HepG2 (cell line): ENCODE measurements at regions not wholly inside any gene's neighbourhood (a gene's known extent, or its start where the extent isn't known, plus 50 kb on each side); places are given as distances from the start of the nearest gene placed in this dataset.

Source experiments
- ATAC-seq: fragments of 200-7000 bp; cut with Tn5 transposase; 3 replicates; pipeline ENCODE4 v1.9.1; 2020; ENCODE audit warnings: mild to moderate bottlenecking, moderate library complexity
- BruUV-seq: library from RNA; stranded (reverse); fragments of 400-500 nt; replicated peaks from 2 replicates; lab custom pipeline; 2021; lab: Mats Ljungman, UMichigan
- CTCF ChIA-PET: fragments of 300-600 bp; formaldehyde crosslinking; extraction: SDS; loops from one replicate; lab custom pipeline; 2021; ENCODE audit warnings: low total read pairs, inconsistent platforms, low intra/inter-chr PET ratio; lab: Yijun Ruan, JAX
- POLR2A ChIA-PET: fragments of 350-600 bp; sonication (Branson Sonifier 250); formaldehyde crosslinking; loops from one replicate; lab custom pipeline; 2020; ENCODE audit warnings: antibody characterized with exemption, inconsistent platforms; lab: Yijun Ruan, JAX
- DNase-seq: peaks from one replicate; pipeline ENCODE4 v3.0.0-alpha.2; 2015; ENCODE audit warnings: low spot score
- FAIRE-seq: peaks from 3 replicates; lab custom pipeline; 2011; peaks lifted over from hg19 to GRCh38; lab: Jason Lieb, UNC
- H2AFZ ChIP-seq: one replicate; pipeline ENCODE4 v1.6.1; 2011; ENCODE audit warnings: low read length, inconsistent platforms
- H3K27ac ChIP-seq: fragments of 300-600 bp; 3 replicates; pipeline ENCODE4 v1.8.0; 2011; ENCODE audit warnings: mixed run types, mild to moderate bottlenecking, mixed read lengths, low read length, inconsistent platforms; ENCODE audit not compliant: insufficient read depth; ENCODE audit errors: extremely low read length
- H3K27me3 ChIP-seq, 2 experiments: fragments of 200-600 bp in 1 of 2; 2 replicates in 1 of 2; 3 replicates in 1 of 2; pipeline versions ENCODE4 v1.6.0 to v1.8.0; 2011; ENCODE audit warnings: low read length in 2 of 2, mild to moderate bottlenecking in 2 of 2, moderate library complexity in 2 of 2, inconsistent platforms in 1 of 2; ENCODE audit not compliant: insufficient read depth in 2 of 2, control insufficient read depth in 1 of 2
- H3K36me3 ChIP-seq, 2 experiments: fragments of 200-600 bp in 1 of 2; replicated peaks in 1 of 2; 2 replicates in 1 of 2; 3 replicates in 1 of 2; pipeline versions ENCODE4 v1.5.1 to v1.8.0; 2011; ENCODE audit warnings: low read length in 2 of 2, inconsistent platforms in 1 of 2; ENCODE audit not compliant: insufficient read depth in 2 of 2, control insufficient read depth in 1 of 2
- H3K4me1 ChIP-seq: 2 replicates; pipeline ENCODE4 v1.5.1; 2012; ENCODE audit warnings: low read length, inconsistent platforms; ENCODE audit not compliant: insufficient read depth
- H3K4me2 ChIP-seq: 2 replicates; pipeline ENCODE4 v1.6.0; 2011; ENCODE audit warnings: low read depth, low read length, inconsistent platforms
- H3K4me3 ChIP-seq, 3 experiments: fragments of 200-600 bp in 1 of 3; sonication (generic), shearing (Covaris generic) in 1 of 3; replicated peaks in 1 of 3; 2 replicates each; pipeline ENCODE4 v1.5.1; 2011 to 2016; ENCODE audit warnings: low read length in 3 of 3, inconsistent platforms in 2 of 3, low read depth in 2 of 3, mild to moderate bottlenecking in 2 of 3, control low read depth in 1 of 3, mixed read lengths in 1 of 3; ENCODE audit not compliant: insufficient read depth in 1 of 3
- H3K79me2 ChIP-seq: one replicate; pipeline ENCODE4 v1.6.1; 2011; ENCODE audit warnings: low read length, inconsistent platforms; ENCODE audit not compliant: insufficient read depth
- H3K9ac ChIP-seq: 2 replicates; pipeline ENCODE4 v1.6.0; 2011; ENCODE audit warnings: mild to moderate bottlenecking, low read depth, low read length, inconsistent platforms; ENCODE audit not compliant: insufficient read depth
- H3K9me3 ChIP-seq: 2 replicates; pipeline ENCODE4 v1.5.1; 2012; ENCODE audit warnings: mild to moderate bottlenecking, low read length
- H4K20me1 ChIP-seq: 2 replicates; pipeline ENCODE4 v1.6.0; 2011; ENCODE audit warnings: inconsistent platforms, mild to moderate bottlenecking, low read length, moderate library complexity; ENCODE audit not compliant: insufficient read depth
- ELF1 ChIP-seq: sonication (generic); formaldehyde crosslinking; IDR thresholded peaks from 2 replicates; pipeline ENCODE4 v1.4.0; 2020; ENCODE audit warnings: missing genetic modification reagents
- EP300 ChIP-seq, 3 experiments: sonication (generic) in 1 of 3; formaldehyde crosslinking in 1 of 3; IDR thresholded peaks; 2 replicates each; pipeline versions ENCODE4 v1.5.1 to v1.6.1; 2011 to 2020; ENCODE audit warnings: low read depth in 2 of 3, low read length in 2 of 3, borderline replicate concordance in 1 of 3, improper control_type of control experiment in 1 of 3, mild to moderate bottlenecking in 1 of 3, missing genetic modification reagents in 1 of 3, moderate library complexity in 1 of 3
- HDAC2 ChIP-seq: sonication (generic); formaldehyde crosslinking; IDR thresholded peaks from 2 replicates; pipeline ENCODE4 v1.4.0; 2020; ENCODE audit warnings: missing genetic modification reagents
- IRF1 ChIP-seq: sonication (generic); formaldehyde crosslinking; IDR thresholded peaks from 2 replicates; pipeline ENCODE4 v1.4.0; 2020; ENCODE audit warnings: low read depth, mild to moderate bottlenecking, missing genetic modification reagents
- NAIF1 ChIP-seq: sonication (generic); formaldehyde crosslinking; IDR thresholded peaks from 2 replicates; pipeline ENCODE4 v1.5.0; 2020; ENCODE audit warnings: mild to moderate bottlenecking, missing genetic modification reagents, borderline replicate concordance
- ZNF143 ChIP-seq: sonication (generic); formaldehyde crosslinking; IDR thresholded peaks from 2 replicates; pipeline ENCODE4 v1.4.0; 2020; ENCODE audit warnings: missing genetic modification reagents
- ZNF18 ChIP-seq: sonication (generic); formaldehyde crosslinking; IDR thresholded peaks from 2 replicates; pipeline ENCODE4 v1.8.0; 2022; ENCODE audit warnings: mild to moderate bottlenecking, missing genetic modification reagents; ENCODE audit not compliant: insufficient replicate concordance
- ZNF318 ChIP-seq: sonication (generic); formaldehyde crosslinking; IDR thresholded peaks from 2 replicates; pipeline ENCODE4 v1.4.0; 2020; ENCODE audit warnings: mild to moderate bottlenecking, missing genetic modification reagents
- ZNF660 ChIP-seq: sonication (generic); formaldehyde crosslinking; IDR thresholded peaks from 2 replicates; pipeline ENCODE4 v1.5.1; 2020; ENCODE audit warnings: mild to moderate bottlenecking, low read depth, missing genetic modification reagents, borderline replicate concordance
- ZNF788 ChIP-seq: sonication (generic); formaldehyde crosslinking; IDR thresholded peaks from 2 replicates; pipeline ENCODE4 v1.5.0; 2020; ENCODE audit warnings: mild to moderate bottlenecking, missing genetic modification reagents, borderline replicate concordance
- WGBS: methylation state at CpG from one replicate; pipeline ENCODE4 v1.1.6; 2017; ENCODE audit warnings: low lambda C conversion rate; 5-methylcytosine and 5-hydroxymethylcytosine counted together
- in situ Hi-C: cut with HindIII; loops from 2 replicates; pipeline ENCODE4 v1.10.0; 2017; ENCODE audit warnings: low pct_unique_long_range_greater_than_20kb; ENCODE audit not compliant: extremely low pct_ligation_motif_present
- intact Hi-C: fragments of 100-400 bp; cut with micrococcal nuclease; formaldehyde crosslinking; loops from one replicate; pipeline ENCODE4 v1.10.0; 2022; ENCODE audit not compliant: unreplicated experiment

- TF ChIP-seq ELF1 (CRISPR knock-in tag) (no peak), ZNF143 (CRISPR knock-in tag) (no peak), ZNF660 (CRISPR knock-in tag) (no peak), EP300 (IDR thresholded peaks at IDR 0.05; ENCODE audit: low read depth in 2 of 2, low read length in 2 of 2) (no peak), EP300 (CRISPR knock-in tag; IDR thresholded peaks at IDR 0.05; ENCODE audit: borderline replicate concordance) (no peak), IRF1 (CRISPR knock-in tag) (no peak), HDAC2 (CRISPR knock-in tag) (no peak)
Measured at GRCh38 chr6:156508923-156509322, 268.3 kb upstream of the ARID1B start (continued).

- Histone ChIP-seq H3K27me3 (peaks cover 0 to 25% of the 10 kb centered on the region in 2 experiments; a peak in 2 of 5 replicates), H3K27ac (no peak overlapping the region), H3K9me3 (no peaks in the 10 kb centered on the region), H3K4me2 (no peak overlapping the region), H2AFZ (no peak overlapping the region), H3K9ac (no peak overlapping the region), H3K36me3 (no peaks in the 10 kb centered on the region), H3K79me2 (no peaks in the 10 kb centered on the region), H3K4me1 (no peaks in the 10 kb centered on the region), H4K20me1 (no peaks in the 10 kb centered on the region), H3K4me3 (no peak overlapping the region)
- CTCF ChIA-PET: no interaction called here
- in situ Hi-C loops (no loop called here), intact Hi-C loops (no loop called here)
- no peak for FAIRE-seq
- 30% methylated on average over 5 of the region's 5 CpGs for WGBS
- no TSS peak for BruUV-seq
- no peak for ATAC-seq
- POLR2A ChIA-PET: no interaction called here
- no peak for DNase-seq
- TF ChIP-seq ZNF788 (no peak), ZNF318 (CRISPR knock-in tag) (no peak), ZNF18 (CRISPR knock-in tag) (no peak), NAIF1 (CRISPR knock-in tag) (no peak)
Measured at GRCh38 chr6:156508126-156508525, 269.1 kb upstream of the ARID1B start.
